ENCODE measurements at regions not wholly inside any gene's neighbourhood (a gene's known extent, or its start where the extent isn't known, plus 50 kb on each side); places are given as distances from the start of the nearest gene placed in this dataset.

DNA sequence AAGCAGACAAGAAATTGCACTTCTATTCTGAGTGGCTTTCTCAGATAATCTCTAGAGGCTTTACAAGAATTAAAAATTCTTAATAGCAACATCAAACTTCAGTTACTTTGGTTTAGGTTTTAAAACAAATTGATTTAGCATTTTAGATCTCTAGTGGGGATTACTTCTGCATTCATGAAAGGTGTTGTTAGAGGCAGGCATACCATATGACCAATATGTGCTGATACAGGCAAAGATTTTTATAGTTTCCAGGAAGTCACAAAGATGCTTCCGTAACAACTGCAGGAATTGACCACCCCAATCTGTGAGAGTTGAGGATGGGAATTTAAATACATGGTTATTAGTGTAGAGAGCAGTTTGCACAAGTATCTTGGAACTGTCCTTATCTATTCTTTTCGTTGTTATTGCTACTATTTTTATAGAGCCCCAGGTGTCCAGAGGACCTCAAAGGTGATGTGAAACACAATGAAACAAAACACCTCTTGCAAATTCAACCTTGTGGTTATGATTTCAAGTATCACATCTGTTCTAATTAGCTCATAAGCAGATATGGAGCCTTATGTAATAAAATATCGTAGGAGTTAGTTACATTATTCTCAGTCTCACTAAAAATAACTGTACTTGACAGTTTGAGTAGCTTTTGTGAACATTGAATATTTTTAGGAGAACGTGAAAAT is 512.7 kb upstream of the ADGRL4 start:
- Mint-ChIP-seq H3K36me3 (ENCODE audit: insufficient read depth, unreplicated experiment) (no peaks in the 10 kb centered on the region), H3K27ac (ENCODE audit: unreplicated experiment) (no peak overlapping the region), H3K4me1 (ENCODE audit: low read depth, unreplicated experiment) (no peaks in the 10 kb centered on the region), H3K9me3 (ENCODE audit: low read depth, unreplicated experiment) (peaks cover 6% of the 10 kb centered on the region), H3K27me3 (ENCODE audit: unreplicated experiment) (no peaks in the 10 kb centered on the region), H3K4me3 (ENCODE audit: low read depth, unreplicated experiment) (no peak overlapping the region)
- TF ChIP-seq, protein P1, sequence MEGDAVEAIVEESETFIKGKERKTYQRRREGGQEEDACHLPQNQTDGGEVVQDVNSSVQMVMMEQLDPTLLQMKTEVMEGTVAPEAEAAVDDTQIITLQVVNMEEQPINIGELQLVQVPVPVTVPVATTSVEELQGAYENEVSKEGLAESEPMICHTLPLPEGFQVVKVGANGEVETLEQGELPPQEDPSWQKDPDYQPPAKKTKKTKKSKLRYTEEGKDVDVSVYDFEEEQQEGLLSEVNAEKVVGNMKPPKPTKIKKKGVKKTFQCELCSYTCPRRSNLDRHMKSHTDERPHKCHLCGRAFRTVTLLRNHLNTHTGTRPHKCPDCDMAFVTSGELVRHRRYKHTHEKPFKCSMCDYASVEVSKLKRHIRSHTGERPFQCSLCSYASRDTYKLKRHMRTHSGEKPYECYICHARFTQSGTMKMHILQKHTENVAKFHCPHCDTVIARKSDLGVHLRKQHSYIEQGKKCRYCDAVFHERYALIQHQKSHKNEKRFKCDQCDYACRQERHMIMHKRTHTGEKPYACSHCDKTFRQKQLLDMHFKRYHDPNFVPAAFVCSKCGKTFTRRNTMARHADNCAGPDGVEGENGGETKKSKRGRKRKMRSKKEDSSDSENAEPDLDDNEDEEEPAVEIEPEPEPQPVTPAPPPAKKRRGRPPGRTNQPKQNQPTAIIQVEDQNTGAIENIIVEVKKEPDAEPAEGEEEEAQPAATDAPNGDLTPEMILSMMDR (IDR thresholded peaks at IDR 0.05; ENCODE audit: unreplicated experiment), result no peak
- CTCF ChIA-PET, result no interaction called here
- no TSS peak for BruUV-seq (replicated peaks)
- DNase-seq, result no peak
- intact Hi-C loops (cut with micrococcal nuclease; ENCODE audit: unreplicated experiment), result no loop called here

DNA sequence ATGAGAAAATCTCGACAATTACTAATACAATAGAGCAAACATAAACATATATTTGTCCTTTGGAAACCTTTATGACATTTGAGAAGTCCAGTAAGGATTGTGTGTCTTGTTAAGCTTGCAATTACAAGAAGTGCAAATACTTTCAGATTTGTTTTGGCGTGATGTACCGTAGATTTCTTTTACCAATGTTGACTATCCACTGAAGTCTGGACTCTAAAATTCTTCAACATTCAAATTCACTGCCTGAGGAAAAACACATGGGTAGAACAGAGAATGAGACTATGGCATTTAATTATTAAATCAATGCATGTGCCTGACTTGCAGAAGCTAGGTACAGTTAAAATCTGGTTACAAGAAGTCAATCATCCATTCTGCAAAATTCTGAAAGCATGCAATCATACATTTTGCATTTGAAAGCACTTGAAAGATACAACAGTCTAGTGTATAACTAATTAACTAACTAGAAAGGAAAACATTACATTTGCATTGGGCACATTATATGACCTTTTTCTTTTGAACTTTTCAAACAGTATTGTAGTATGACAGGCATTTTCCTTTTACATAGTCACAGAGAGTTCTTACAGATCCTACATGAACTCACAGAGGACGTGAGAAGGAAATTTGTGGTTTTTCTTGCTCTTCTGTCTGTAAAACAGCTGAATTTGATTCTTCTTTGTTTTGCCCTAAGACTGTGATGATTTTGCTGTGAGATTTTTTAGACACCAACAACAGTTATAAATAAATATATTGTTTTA is 511.1 kb upstream of the ADGRL4 start:
- no peak for DNase-seq
- H3K36me3 Mint-ChIP-seq (ENCODE audit: insufficient read depth, unreplicated experiment), result no peaks in the 10 kb centered on the region
- no peak overlapping the region for H3K4me3 Mint-ChIP-seq (ENCODE audit: low read depth, unreplicated experiment)
- no peaks in the 10 kb centered on the region for H3K4me1 Mint-ChIP-seq (ENCODE audit: low read depth, unreplicated experiment)
- CTCF ChIA-PET, result no interaction called here
- no peak overlapping the region for H3K27ac Mint-ChIP-seq (ENCODE audit: unreplicated experiment)
- H3K9me3 Mint-ChIP-seq (ENCODE audit: low read depth, unreplicated experiment), result peaks cover 6% of the 10 kb centered on the region
- BruUV-seq (replicated peaks), result no TSS peak
- TF ChIP-seq, protein P1 (IDR thresholded peaks at IDR 0.05; ENCODE audit: unreplicated experiment), result no peak
- intact Hi-C loops (cut with micrococcal nuclease; ENCODE audit: unreplicated experiment), result no loop called here
- H3K27me3 Mint-ChIP-seq (ENCODE audit: unreplicated experiment), result no peaks in the 10 kb centered on the region

DNA sequence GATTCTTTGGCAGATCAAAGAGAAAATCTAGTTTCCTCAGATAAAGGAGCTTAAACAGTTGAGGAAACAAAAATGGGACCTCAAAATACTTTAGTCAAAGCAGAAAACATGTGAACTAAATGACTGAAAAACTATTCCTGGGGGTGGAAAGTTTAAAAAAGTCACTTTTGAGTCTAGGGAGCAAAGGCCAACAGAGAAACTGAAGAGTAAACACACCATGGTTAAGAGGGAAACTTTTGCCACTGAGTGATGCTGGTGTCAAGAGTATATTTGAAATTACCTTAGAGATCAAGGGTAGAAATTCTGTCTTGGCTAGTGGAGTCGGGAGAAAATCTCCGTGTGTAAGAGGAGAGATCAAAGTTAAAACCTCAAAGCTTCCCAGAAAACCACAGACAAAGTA is 501.2 kb upstream of the ADGRL4 start:
- Mint-ChIP-seq H3K4me3 (ENCODE audit: low read depth, unreplicated experiment) (no peak overlapping the region), H3K27me3 (ENCODE audit: unreplicated experiment) (no peaks in the 10 kb centered on the region), H3K27ac (ENCODE audit: unreplicated experiment) (no peak overlapping the region), H3K4me1 (ENCODE audit: low read depth, unreplicated experiment) (peaks cover 7% of the 10 kb centered on the region), H3K36me3 (ENCODE audit: insufficient read depth, unreplicated experiment) (no peaks in the 10 kb centered on the region), H3K9me3 (ENCODE audit: low read depth, unreplicated experiment) (no peaks in the 10 kb centered on the region)
- TF ChIP-seq, protein P1 (IDR thresholded peaks at IDR 0.05; ENCODE audit: unreplicated experiment), result no peak
- DNase-seq, result no peak
- intact Hi-C loops (cut with micrococcal nuclease; ENCODE audit: unreplicated experiment), result loop anchor here (5.0 kb wide), 1 partner anchor 490 kb away; no protein-coding TSS in a partner anchor
- CTCF ChIA-PET, result no interaction called here
- BruUV-seq (replicated peaks), result no TSS peak

- no peak for DNase-seq
- Mint-ChIP-seq H3K27ac (ENCODE audit: unreplicated experiment) (no peak overlapping the region), H3K9me3 (ENCODE audit: low read depth, unreplicated experiment) (no peaks in the 10 kb centered on the region), H3K4me3 (ENCODE audit: low read depth, unreplicated experiment) (no peak overlapping the region), H3K27me3 (ENCODE audit: unreplicated experiment) (no peaks in the 10 kb centered on the region), H3K4me1 (ENCODE audit: low read depth, unreplicated experiment) (peaks cover 7% of the 10 kb centered on the region), H3K36me3 (ENCODE audit: insufficient read depth, unreplicated experiment) (no peaks in the 10 kb centered on the region)
- TF ChIP-seq, protein P1 (IDR thresholded peaks at IDR 0.05; ENCODE audit: unreplicated experiment), result no peak
- intact Hi-C loops (cut with micrococcal nuclease; ENCODE audit: unreplicated experiment), result no loop called here
- BruUV-seq (replicated peaks), result no TSS peak
- CTCF ChIA-PET, result interaction anchor here (0.6 kb wide), 1 partner anchor 266 kb away, joined by 4 read pairs; no protein-coding TSS in a partner anchor
Measured at GRCh38 chr1:79501153-79501552, 494.6 kb upstream of the ADGRL4 start.
